Natural killer cell (primary cell): ENCODE measurements at regions not wholly inside any gene's neighbourhood (a gene's known extent, or its start where the extent isn't known, plus 50 kb on each side); places are given as distances from the start of the nearest gene placed in this dataset.

Experiments used
- ATAC-seq, 3 donors: fragments of 150-1000 bp in 2 of 3; fragments of 200-7000 bp in 1 of 3; cut with Tn5 transposase; 1 replicate in 1 of 3; 2 replicates in 2 of 3; pipeline ENCODE4 v1.10.0; 2021; ENCODE audit warnings: mild to moderate bottlenecking in 2 of 3, moderate library complexity in 2 of 3
- DNase-seq, 2 donors: peaks; one replicate each; pipeline versions ENCODE4 v3.0.0 to v3.0.0-alpha.2; 2013 to 2021; ENCODE audit warnings: mixed read lengths in 1 of 2
- H3K27ac ChIP-seq: one replicate; pipeline ENCODE4 v1.5.1; 2013; ENCODE audit warnings: mild to moderate bottlenecking, low read length
- H3K27me3 ChIP-seq: one replicate; pipeline ENCODE4 v1.6.1; 2013; ENCODE audit warnings: low read length; ENCODE audit not compliant: control insufficient read depth, insufficient read depth
- H3K36me3 ChIP-seq: one replicate; pipeline ENCODE4 v1.6.1; 2013; ENCODE audit warnings: low read length; ENCODE audit not compliant: control insufficient read depth, insufficient read depth
- H3K4me1 ChIP-seq: one replicate; pipeline ENCODE4 v1.6.1; 2013; ENCODE audit warnings: low read length; ENCODE audit not compliant: control insufficient read depth, insufficient read depth
- H3K4me3 ChIP-seq: one replicate; pipeline ENCODE4 v1.5.1; 2013; ENCODE audit warnings: low read length
- H3K9me3 ChIP-seq: one replicate; pipeline ENCODE4 v1.6.1; 2013; ENCODE audit warnings: low read length; ENCODE audit not compliant: control insufficient read depth, insufficient read depth
- H3K27ac Mint-ChIP-seq, 2 donors: one replicate each; pipeline ENCODE4 v1.8.0; 2022; ENCODE audit warnings: mild to moderate bottlenecking in 2 of 2, mixed read lengths in 2 of 2, moderate library complexity in 1 of 2
- H3K27me3 Mint-ChIP-seq, 2 donors: one replicate each; pipeline ENCODE4 v1.8.0; 2022; ENCODE audit warnings: low read depth in 2 of 2, mixed read lengths in 2 of 2
- H3K36me3 Mint-ChIP-seq: one replicate; pipeline ENCODE4 v1.8.0; 2022; ENCODE audit warnings: mixed read lengths
- H3K4me1 Mint-ChIP-seq, 2 donors: one replicate each; pipeline ENCODE4 v1.8.0; 2022; ENCODE audit warnings: mixed read lengths in 2 of 2
- H3K4me3 Mint-ChIP-seq: one replicate; pipeline ENCODE4 v1.8.0; 2022; ENCODE audit warnings: mild to moderate bottlenecking, moderate library complexity, mixed read lengths
- H3K9me3 Mint-ChIP-seq, 2 donors: one replicate each; pipeline ENCODE4 v1.8.0; 2022; ENCODE audit warnings: mixed read lengths in 2 of 2
- CTCF ChIP-seq: fragments of 200-600 bp; IDR thresholded peaks from one replicate; pipeline ENCODE4 v1.8.0; 2022; ENCODE audit warnings: antibody characterized with exemption
- WGBS: methylation state at CpG from one replicate; pipeline ENCODE4 v1.1.7; 2013; ENCODE audit warnings: missing lambda C conversion rate; ENCODE audit not compliant: insufficient coverage; 5-methylcytosine and 5-hydroxymethylcytosine counted together
- intact Hi-C: fragments of 100-400 bp; cut with micrococcal nuclease; formaldehyde crosslinking; loops from one replicate; pipeline ENCODE4 v1.14.2; 2022

GRCh38 chr2:63755216-63755615 lies 86.5 kb upstream of the UGP2 start:
- Mint-ChIP-seq H3K4me1 (peaks cover 20 to 27% of the 10 kb centered on the region in 2 donors), H3K36me3 (no peaks in the 10 kb centered on the region), H3K27ac (no peak overlapping the region), H3K27me3 (peaks cover 18 to 22% of the 10 kb centered on the region in 2 donors), H3K4me3 (no peak overlapping the region), H3K9me3 (no peaks in the 10 kb centered on the region)
- H3K4me1 ChIP-seq = no peaks in the 10 kb centered on the region
- H3K27me3 ChIP-seq = peaks cover 2% of the 10 kb centered on the region
- no peaks in the 10 kb centered on the region for H3K9me3 ChIP-seq
- ATAC-seq (no peak), DNase-seq (no peak)
- H3K36me3 ChIP-seq = no peaks in the 10 kb centered on the region
- TF ChIP-seq CTCF = no peak
- 82% methylated on average over 5 of the region's 6 CpGs for WGBS
- H3K4me3 ChIP-seq = no peak overlapping the region
- intact Hi-C loops = no loop called here
- H3K27ac ChIP-seq = no peak overlapping the region

GRCh38 chr2:63755965-63756364 lies 85.7 kb upstream of the UGP2 start:
- DNase-seq = no peak
- Mint-ChIP-seq H3K9me3 (no peaks in the 10 kb centered on the region), H3K27ac (no peak overlapping the region), H3K4me1 (peaks cover 13 to 20% of the 10 kb centered on the region in 2 donors), H3K27me3 (peaks cover 19 to 28% of the 10 kb centered on the region in 2 donors), H3K4me3 (no peak overlapping the region), H3K36me3 (no peaks in the 10 kb centered on the region)
- ATAC-seq = no peak
- Histone ChIP-seq H3K27me3 (no peaks in the 10 kb centered on the region), H3K4me3 (no peak overlapping the region), H3K4me1 (no peaks in the 10 kb centered on the region), H3K9me3 (no peaks in the 10 kb centered on the region), H3K27ac (no peak overlapping the region), H3K36me3 (no peaks in the 10 kb centered on the region)
- no peak for TF ChIP-seq CTCF
- intact Hi-C loops = no loop called here

GRCh38 chr2:63763391-63763941 lies 78.2 kb upstream of the UGP2 start:
- Histone ChIP-seq H3K4me3 (no peak overlapping the region), H3K4me1 (no peaks in the 10 kb centered on the region), H3K36me3 (no peaks in the 10 kb centered on the region), H3K27me3 (no peaks in the 10 kb centered on the region), H3K27ac (no peak overlapping the region), H3K9me3 (no peaks in the 10 kb centered on the region)
- Mint-ChIP-seq H3K4me3 (no peak overlapping the region), H3K27ac (no peak overlapping the region), H3K36me3 (no peaks in the 10 kb centered on the region), H3K9me3 (no peaks in the 10 kb centered on the region), H3K27me3 (peaks cover 4 to 7% of the 10 kb centered on the region in 2 donors), H3K4me1 (peaks cover 0 to 6% of the 10 kb centered on the region in 2 donors)
- 81% methylated on average over 3 of the region's 4 CpGs for WGBS
- no peak for DNase-seq
- no peak for TF ChIP-seq CTCF
- intact Hi-C loops = no loop called here
- no peak for ATAC-seq

GRCh38 chr2:63764630-63765029 lies 77.1 kb upstream of the UGP2 start:
- Histone ChIP-seq H3K27ac (no peak overlapping the region), H3K27me3 (no peaks in the 10 kb centered on the region), H3K4me3 (no peak overlapping the region), H3K36me3 (no peaks in the 10 kb centered on the region), H3K9me3 (no peaks in the 10 kb centered on the region), H3K4me1 (no peaks in the 10 kb centered on the region)
- intact Hi-C loops = no loop called here
- no peaks in the 10 kb centered on the region for H3K9me3 Mint-ChIP-seq
- ATAC-seq (no peak), DNase-seq (no peak)
- peaks cover 4 to 7% of the 10 kb centered on the region in 2 donors for H3K27me3 Mint-ChIP-seq
- peaks cover 0 to 2% of the 10 kb centered on the region in 2 donors for H3K4me1 Mint-ChIP-seq
- H3K36me3 Mint-ChIP-seq = no peaks in the 10 kb centered on the region
- no peak overlapping the region for H3K27ac Mint-ChIP-seq
- 80% methylated on average over 2 of the region's 2 CpGs for WGBS
- H3K4me3 Mint-ChIP-seq = no peak overlapping the region
- no peak for TF ChIP-seq CTCF
